IMR-90 (cell line): ENCODE measurements at regions not wholly inside any gene's neighbourhood (a gene's known extent, or its start where the extent isn't known, plus 50 kb on each side); places are given as distances from the start of the nearest gene placed in this dataset.

ENCODE experiments used
- CHD1 ChIP-seq: IDR thresholded peaks from 2 replicates; pipeline ENCODE4 v1.6.1; 2012; ENCODE audit warnings: low read depth, low read length, improper control_type of control experiment
- FOS ChIP-seq: fragments of 150-350 bp; IDR thresholded peaks from 2 replicates; pipeline ENCODE4 v1.6.1; 2016; ENCODE audit warnings: low read depth, low read length
- MXI1 ChIP-seq: IDR thresholded peaks from 2 replicates; pipeline ENCODE4 v1.6.1; 2012; ENCODE audit warnings: low read depth, mild to moderate bottlenecking, low read length, moderate library complexity, borderline replicate concordance
- POLR2A ChIP-seq: IDR thresholded peaks from 2 replicates; pipeline ENCODE4 v1.6.1; 2012; ENCODE audit warnings: mild to moderate bottlenecking, low read depth, low read length
- TF ChIP-seq, protein P1 (sequence below): conservative IDR thresholded peaks from 2 replicates; pipeline ENCODE4 v1.5.1; 2012; ENCODE audit warnings: mild to moderate bottlenecking, low read depth, low read length, improper control_type of control experiment
- TF ChIP-seq, protein P2 (sequence below): fragments of 150-350 bp; IDR thresholded peaks from 2 replicates; pipeline ENCODE4 v1.6.1; 2016; ENCODE audit warnings: low read depth, mild to moderate bottlenecking, low read length, moderate library complexity, borderline replicate concordance
- TF ChIP-seq, protein P3 (sequence below): fragments of 150-350 bp; IDR thresholded peaks from 2 replicates; pipeline ENCODE4 v1.6.1; 2017; ENCODE audit warnings: mild to moderate bottlenecking, antibody characterized with exemption, low read length, low read depth

DNA sequence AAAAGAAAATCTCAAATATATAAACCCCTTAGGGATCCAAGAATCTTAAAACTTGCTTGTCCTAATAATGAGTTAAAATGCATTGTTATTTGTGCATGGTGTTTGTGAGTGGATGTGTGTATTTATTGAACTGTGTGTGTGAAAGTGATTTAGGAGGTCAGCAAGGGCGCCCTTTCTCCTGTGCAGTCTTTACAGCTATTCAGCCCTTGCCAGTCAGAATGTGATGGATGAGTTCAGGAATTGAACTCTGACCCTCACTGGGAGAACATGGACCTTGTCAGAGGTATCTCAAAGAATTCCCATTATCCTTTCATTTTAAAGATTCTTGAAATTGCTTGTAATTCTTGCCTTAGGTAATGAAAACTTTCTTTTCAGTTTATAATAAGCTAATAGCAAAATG lies 493.0 kb upstream of the ADGRL4 start:
- TF ChIP-seq, protein P1, sequence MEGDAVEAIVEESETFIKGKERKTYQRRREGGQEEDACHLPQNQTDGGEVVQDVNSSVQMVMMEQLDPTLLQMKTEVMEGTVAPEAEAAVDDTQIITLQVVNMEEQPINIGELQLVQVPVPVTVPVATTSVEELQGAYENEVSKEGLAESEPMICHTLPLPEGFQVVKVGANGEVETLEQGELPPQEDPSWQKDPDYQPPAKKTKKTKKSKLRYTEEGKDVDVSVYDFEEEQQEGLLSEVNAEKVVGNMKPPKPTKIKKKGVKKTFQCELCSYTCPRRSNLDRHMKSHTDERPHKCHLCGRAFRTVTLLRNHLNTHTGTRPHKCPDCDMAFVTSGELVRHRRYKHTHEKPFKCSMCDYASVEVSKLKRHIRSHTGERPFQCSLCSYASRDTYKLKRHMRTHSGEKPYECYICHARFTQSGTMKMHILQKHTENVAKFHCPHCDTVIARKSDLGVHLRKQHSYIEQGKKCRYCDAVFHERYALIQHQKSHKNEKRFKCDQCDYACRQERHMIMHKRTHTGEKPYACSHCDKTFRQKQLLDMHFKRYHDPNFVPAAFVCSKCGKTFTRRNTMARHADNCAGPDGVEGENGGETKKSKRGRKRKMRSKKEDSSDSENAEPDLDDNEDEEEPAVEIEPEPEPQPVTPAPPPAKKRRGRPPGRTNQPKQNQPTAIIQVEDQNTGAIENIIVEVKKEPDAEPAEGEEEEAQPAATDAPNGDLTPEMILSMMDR = no peak
- TF ChIP-seq POLR2A (no peak), MXI1 (no peak), FOS (no peak), CHD1 (no peak)
- TF ChIP-seq, protein P2, sequence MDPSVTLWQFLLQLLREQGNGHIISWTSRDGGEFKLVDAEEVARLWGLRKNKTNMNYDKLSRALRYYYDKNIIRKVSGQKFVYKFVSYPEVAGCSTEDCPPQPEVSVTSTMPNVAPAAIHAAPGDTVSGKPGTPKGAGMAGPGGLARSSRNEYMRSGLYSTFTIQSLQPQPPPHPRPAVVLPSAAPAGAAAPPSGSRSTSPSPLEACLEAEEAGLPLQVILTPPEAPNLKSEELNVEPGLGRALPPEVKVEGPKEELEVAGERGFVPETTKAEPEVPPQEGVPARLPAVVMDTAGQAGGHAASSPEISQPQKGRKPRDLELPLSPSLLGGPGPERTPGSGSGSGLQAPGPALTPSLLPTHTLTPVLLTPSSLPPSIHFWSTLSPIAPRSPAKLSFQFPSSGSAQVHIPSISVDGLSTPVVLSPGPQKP = no peak
- TF ChIP-seq, protein P3, sequence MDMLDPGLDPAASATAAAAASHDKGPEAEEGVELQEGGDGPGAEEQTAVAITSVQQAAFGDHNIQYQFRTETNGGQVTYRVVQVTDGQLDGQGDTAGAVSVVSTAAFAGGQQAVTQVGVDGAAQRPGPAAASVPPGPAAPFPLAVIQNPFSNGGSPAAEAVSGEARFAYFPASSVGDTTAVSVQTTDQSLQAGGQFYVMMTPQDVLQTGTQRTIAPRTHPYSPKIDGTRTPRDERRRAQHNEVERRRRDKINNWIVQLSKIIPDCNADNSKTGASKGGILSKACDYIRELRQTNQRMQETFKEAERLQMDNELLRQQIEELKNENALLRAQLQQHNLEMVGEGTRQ = no peak
